Iris pigment epithelial cell (primary cell): ENCODE measurements at regions not wholly inside any gene's neighbourhood (a gene's known extent, or its start where the extent isn't known, plus 50 kb on each side); places are given as distances from the start of the nearest gene placed in this dataset.

Experiments
- DNase-seq: peaks from one replicate; pipeline ENCODE4 v3.0.0-alpha.2; 2011; ENCODE audit warnings: low read depth

DNA sequence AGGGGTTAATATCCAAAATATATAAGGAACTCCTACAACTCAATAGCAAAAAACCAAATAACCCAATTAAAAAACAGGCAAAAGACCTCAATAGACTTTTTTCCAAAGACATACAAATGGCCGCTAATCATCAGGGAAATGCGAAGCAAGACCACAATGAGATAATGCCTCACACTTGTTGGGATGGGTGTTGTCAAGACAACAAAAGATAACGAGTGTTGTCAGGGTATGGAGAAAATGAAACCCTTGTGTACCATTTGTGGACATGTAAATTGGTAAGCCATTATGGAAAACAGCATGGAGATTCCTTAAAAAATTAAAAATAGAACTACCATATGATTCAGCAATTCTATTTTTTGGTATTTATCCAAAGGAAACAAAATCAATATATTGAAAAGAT lies 620.2 kb downstream of the ACTL7B start:
- DNase-seq: no peak

DNA sequence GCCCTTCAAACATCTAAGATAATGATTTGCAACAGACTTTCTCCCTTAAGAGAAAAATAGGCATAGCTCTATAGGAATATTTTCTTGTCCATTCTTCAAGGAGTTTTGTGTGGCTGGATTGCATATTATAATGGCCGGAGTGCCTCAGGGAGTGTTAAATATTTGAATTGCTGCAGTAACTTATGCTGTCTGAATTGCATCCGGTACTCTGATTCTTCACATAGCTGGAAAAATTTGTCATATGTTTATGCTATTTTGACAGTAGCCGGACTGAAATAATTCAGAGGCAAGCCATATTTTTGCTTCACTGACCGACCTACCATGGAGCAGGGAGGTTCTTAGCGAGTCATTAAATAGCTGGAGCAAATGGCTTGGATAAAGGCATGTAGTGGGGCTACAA lies 621.0 kb downstream of the ACTL7B start:
- peak; percentile 27 for DNase-seq

DNA sequence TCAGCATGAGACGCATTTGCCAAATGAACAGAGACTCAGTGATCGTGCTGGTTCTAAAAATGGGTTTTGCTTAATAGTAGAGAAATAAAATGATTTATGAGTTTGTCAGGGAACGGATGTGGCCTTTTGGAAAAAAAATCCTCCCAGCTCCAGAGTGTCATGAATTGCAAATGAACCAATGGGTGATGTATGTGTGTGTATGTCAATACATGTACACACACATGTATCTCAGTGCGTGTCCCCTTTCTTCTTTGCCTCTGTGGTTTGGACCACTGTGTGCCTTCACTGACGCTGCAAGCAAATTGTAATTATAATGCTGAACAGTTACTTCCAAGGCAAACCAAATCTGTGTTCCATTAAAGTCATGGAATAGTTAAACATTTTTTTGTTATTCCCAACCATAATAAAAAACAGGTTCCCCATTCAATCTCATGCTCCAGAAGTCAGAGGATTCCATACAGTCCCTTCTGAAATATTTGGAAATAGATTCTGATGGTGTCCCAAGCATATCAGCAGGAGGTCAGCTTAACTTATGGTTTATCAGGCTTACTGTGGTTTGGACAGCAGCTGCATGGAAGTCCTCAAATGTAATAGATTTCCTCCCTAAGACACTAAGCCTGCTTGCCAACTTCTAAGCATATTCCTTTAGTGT lies 630.5 kb downstream of the ACTL7B start:
- DNase-seq: no peak

DNA sequence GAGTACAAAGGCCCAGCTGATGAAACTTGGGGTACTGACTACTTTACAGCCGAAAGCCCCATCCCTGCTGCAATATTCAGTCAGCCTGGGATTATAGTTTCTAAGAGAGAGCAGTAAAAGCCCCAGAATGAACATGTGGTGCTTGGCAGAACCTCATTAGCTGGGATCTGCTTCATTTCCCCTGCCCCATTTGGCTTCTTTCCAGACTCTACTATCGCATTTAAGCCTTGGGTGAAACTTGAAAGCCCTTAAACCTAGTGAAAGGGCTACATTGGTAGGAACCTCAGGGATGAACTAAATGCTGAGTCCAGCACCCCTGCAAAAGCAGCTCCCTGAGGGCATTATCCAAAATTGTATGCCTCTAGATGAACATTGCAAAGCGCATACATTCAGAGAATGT lies 631.1 kb downstream of the ACTL7B start:
- no peak for DNase-seq

DNA sequence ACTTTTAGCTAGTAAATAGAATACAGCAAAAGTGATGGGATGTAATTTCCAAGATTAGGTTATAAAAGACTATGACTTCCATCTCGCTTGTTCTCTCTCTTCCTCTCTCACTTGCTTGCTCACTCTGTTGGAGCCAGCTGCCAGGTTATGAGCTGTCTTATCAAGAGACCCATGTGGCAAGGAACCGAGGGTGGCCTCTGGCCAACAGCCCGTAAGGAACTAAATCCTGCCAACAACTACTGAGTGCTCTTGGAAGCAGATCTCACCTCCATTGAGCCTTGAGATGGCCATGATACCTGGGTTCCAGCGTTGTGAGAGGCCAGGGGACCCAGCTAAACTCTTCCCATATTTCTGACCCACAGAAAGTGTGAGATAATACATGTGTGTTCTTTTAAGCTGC lies 636.1 kb downstream of the ACTL7B start:
- no peak for DNase-seq

DNA sequence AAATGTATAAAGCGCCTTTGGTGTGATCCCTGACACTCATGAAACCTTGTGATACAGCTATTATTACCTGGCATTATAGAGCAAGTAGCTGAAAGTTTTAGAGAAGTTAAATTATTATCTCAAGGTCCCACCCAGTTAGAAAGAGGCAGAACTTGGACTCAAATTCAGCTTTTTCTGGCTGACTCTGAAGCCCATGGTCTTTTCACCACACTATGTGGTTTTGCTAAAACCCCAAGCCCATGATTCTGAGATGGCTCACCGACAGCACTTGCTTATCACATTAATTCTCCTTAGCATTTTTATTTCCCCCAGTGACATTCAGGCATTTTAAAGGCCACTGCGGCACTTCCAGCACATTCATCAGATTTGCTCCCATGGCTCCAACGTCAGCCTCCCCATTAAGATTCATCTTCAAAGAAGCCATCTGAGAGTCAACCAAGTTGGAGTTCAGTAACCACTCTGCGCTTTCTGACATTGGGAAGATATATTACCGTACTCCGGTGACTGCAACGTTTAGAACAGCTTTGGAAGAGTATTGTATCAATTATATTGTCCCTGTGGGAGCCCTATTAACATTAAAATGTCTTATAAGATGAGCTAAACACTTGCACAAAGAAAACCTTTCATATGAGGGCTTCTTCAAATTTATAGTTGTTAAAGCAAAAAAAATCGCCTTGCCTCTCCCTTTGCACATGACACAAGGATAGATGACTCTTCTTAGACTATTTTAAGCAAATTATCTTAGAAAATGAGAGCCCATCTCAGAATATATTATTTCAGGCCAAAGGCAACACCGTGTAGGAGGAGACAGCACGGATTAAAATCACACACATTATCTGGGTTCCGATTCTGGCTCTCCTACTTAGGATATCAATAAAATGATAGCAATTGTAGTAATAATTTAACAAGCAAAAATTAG lies 638.1 kb downstream of the ACTL7B start:
- DNase-seq: no peak

DNA sequence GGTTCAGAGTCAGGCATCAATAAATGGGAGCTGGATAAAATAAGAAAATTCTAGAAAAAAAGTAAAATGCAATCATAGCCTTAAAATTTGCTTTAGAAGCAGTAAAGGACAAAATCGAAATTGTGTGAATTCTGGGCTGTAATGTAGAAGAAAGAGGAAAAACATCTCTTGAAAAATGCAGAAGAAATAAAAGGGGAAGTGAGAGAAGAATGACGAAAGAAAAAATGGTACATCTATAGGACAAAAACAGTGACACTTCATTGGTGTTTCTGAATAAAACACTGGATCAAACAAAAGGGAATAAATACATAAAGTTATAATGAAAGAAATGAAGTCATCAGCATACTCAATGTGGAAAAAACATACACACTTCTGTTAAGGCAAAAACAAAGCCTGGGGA lies 642.3 kb downstream of the ACTL7B start:
- DNase-seq: no peak

DNA sequence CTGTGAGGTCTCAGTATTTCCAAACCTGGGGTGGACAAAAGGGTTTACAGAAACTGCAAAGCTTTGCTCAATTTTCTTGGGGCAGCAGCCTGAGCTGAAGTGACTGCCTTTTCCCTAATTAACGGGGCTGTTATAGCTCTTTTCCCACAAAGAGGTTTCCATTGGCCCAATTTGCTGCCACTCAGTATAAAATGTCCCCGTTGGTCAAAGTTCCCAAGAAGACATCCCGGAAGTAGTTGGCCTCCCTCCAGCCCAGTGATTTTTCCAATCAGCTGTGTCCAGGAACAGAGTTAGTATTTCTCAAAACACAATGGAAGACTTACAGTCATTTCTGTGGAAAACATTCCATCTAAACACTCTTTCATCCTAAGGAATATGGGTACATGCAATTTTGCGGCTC lies 643.6 kb downstream of the ACTL7B start:
- DNase-seq: no peak

DNA sequence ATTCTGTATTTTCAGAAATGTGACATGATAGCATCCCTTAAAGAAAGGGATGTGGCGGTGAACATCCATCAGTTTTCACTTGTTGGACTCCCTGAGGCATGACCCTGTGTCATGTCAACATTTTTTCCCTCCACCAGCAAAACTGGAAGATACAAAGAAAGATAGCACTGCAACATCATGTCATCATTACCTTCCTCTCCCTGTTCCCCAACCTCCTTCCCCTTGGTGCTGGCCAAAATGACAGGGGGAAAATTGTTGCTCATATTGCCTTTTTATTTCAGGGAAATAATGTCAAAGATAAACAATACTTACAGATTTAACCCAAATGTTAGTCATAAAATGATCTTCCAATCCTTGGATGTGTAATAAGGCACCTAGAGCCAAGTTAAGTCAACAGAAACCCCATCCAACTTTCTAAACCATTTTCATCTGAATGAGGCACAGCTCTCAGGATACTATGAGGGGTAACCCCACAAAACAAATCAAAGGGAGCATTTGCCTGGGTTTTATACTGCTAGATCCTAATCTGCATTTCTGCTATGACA lies 644.3 kb downstream of the ACTL7B start:
- DNase-seq: no peak

DNA sequence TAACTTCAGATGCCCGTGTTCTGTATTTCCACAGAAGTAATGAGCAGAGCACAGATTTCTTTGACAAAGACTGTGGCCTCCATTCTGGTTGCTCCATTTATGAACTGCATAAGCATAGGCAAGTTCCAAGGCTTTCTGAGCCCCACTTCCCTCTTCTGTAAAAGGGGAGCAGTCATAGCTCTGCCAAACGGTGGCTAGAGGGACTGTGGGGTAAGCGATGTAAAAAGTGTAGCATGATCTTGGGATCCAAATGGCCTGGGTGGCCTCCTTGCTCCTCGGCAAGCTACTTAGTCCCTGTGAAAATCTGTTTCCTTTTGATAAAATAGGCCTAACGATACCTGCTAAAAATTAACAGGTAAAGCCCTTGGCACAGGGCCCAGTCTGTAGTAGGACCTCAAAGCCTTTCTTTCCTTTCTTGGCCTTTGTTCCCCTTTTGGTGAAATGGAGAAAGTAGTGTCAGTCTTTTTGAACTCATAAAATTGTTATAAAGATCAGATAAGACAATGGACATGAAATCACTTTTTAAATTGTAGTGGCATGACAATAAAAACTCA lies 646.6 kb downstream of the ACTL7B start:
- DNase-seq: no peak

DNA sequence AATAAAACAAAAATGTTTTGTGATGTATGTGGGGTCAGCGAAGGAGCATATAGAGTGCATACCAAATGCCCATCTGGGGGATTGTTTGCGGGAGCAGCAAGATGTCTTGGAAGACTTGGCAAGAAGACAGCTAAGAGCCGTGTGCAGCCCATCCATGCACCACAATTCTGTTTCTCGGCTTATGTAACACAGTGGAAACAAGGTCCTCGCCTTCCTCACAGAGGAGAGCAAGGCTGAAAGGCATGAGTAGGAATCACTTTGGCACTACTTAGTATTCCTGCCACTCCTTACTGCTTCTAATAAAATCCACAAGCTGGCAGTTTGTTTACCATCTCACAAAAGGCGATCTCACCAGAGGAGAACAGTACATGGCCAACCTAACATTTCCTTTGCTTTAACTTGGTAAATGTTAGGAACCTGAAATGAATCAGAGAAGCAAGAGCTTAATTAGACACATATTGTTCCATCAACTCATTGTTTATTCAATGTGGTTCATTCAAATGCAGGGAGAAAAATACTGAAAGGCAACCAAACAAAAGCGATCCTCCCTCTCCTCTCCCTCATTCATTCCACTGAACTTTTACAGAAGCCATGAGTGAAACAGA lies 648.1 kb downstream of the ACTL7B start:
- DNase-seq: no peak

DNA sequence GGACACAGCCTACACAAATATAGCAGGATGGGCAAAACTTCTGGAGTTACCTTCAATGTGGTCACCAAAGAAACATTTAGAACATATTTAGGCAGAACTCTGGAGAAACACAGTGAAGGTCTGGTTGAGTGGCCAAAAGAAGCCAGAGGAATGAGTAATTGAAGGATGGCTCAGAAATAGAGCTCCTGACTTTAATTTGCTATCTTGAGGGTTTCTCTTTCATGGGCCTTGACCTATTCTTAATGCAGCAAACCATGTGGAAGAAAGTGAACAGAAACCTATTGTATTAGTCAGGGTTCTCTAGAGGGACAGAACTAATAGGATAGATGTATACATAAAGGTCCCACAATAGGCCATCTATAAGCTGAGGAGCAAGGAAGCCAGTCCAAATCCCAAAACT lies 650.5 kb downstream of the ACTL7B start:
- DNase-seq: peak; percentile 6

DNA sequence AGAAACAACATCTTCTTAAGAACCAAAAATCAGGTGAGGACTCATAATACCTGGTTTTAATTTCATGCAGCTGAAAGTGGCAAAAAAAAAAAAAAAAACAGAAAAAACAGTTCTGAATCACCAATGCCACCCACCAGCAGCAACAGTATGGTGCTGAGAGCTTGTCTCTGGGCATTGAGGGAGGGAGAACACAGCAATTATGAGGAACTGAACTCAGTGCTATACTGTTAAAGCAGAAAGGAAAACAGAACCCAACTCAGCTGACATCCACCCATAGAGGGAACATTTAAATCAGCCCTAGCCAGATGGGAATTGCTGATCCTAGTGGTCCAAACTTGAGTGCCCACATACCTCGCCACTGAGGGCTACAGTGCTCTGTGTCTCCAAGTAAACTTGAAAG lies 657.9 kb downstream of the ACTL7B start:
- DNase-seq: no peak

DNA sequence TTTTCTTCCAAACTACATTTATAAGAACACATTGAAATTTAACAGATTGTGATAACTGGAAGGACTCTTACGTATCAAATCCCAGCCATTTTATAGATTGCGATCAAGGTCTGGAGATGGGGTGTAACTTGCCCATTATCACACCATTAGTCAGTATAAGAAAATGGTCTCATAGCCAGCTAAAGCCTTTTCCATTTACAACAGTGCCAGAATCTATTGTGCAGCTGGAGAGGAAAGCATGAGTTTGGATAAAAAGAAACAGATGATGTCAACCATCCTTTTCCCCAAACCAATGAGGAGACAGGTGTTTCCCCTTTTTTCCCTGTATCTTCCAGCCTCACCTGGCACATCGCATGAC lies 658.8 kb downstream of the ACTL7B start:
- no peak for DNase-seq

DNA sequence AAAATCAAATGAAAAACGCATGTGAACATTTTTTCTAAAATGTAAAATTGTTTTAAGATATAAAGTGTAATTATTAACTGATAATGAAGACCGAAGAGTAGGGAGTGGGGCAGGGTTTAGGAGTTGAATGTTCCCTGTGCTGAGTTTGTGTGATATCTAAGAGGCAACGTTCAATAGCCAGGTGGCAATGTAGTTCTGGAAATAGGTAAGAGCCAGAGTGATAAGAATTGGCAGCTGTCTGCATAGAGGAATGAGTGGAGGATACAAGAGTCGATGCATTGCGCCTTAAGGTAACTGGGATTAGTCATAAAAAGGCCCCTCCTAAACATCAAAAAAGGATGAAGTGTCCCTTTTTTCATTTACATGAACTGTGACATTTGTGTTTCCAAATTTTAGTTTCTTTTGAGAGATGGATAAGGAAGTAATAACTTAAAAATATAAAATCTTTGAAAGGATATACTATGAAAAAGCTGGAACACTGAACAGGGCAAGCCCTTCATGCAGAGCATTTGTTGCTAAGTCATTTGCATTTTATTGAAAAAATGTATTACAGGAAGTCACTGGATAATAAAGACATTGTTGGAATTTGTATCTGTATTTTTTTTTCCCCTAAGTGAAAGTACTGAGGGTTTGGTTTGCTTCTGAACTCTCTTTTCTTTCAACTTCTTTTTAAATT lies 659.3 kb downstream of the ACTL7B start:
- no peak for DNase-seq

DNA sequence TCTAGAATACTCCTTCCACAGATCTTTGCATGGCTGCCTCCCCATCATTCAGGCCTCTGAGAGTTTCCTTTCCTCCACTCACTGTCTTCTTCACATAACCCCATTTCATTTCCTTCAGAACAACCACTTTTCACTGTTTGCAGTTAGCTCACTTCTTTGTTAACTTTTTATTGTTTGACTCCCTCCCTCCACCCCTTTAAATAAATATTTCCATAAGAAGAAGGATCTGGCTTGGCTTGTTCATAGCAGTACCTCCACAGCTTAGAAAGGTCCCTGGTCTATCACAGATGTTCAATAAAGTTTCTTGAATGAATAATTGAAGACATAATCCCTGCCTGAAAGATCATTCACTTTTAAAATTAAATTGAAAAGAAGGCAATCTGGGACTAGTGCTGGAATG lies 661.6 kb downstream of the ACTL7B start:
- no peak for DNase-seq

DNA sequence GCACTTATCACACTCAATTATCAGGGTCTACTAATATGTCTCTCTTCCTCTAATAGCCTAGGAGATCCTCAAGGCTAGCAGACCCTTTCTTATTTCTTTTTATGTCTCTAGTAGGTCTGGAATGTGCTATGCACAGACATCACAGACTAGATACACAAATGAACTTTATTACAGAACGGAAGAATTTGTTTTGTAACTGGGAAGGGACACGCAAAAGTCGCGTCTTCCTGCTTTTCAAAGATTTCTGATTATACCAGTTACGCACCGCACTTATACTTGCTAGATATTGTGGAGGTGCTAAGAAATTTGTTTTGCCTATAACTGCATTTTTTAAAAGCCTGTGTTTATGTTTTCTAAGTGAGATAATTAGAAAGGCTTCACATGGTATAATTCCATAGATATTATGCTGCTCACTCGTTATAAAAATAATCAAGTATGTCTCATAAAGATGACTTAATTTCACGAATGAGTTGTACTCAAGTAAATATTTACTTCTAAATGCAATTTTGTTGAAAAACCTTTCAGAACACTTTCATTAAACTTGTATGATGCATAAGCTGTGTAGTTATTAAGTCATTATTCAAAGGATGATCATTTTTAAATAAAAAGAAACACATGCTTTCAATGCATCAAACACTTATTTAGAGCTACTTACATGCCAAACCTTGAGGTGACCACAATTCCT lies 662.6 kb downstream of the ACTL7B start:
- DNase-seq: no peak

DNA sequence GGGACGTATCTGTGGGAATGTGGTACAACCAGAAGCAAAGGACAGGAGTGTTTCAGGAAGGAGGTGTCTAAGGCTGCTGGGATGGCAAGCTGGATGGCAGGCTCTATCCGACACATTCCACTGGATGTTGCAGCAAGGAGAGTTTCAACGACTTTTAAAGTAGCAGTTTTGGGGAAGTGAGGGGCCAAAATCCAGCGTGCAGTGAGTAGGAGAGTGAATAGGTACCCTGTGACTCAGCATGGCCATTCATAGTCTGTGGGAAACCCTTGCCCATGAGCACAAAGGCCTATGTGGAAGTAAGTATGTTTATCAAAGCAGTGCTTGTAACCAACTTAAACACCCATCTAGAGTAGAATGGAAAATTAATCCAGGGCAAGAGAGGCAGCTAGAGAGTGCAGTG lies 664.7 kb downstream of the ACTL7B start:
- DNase-seq: no peak

DNA sequence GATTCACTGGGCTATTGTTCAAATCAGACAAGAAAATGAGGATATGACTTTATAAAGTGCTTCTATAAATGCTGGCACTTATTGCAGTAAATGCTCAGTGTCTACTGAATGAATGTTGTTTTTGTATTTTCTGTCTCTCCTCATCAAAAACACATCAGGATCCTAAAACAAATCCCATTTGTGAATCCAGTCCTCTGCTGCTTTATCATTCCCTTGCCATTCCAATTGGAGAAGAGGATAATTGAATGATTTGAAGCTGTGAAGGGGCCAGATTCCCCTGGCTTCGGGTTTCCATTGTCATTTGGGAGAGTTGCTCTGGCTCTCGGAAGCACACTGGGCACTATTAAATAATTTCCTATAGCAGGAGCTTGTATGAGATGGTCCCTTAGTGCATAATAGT lies 666.8 kb downstream of the ACTL7B start:
- no peak for DNase-seq

DNA sequence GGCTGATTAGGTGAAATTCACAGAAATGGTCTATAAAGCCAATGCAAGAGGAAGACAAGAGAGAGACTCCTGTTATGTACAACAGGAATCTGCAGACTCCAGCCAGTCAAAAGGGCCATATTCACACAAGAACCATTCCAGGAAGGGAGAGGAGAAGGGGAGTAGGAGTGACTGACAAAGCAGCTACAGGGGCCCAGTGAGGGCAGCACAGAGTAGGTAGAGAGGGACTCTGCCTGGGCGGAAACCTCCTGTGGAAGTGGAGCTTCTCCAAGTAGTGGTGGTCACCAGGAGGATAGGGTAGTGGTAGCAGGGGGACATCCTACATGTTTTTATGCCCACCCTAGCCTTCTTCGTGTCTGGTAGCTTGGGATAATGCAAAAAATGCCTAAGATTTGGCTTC lies 667.3 kb downstream of the ACTL7B start:
- DNase-seq: no peak

DNA sequence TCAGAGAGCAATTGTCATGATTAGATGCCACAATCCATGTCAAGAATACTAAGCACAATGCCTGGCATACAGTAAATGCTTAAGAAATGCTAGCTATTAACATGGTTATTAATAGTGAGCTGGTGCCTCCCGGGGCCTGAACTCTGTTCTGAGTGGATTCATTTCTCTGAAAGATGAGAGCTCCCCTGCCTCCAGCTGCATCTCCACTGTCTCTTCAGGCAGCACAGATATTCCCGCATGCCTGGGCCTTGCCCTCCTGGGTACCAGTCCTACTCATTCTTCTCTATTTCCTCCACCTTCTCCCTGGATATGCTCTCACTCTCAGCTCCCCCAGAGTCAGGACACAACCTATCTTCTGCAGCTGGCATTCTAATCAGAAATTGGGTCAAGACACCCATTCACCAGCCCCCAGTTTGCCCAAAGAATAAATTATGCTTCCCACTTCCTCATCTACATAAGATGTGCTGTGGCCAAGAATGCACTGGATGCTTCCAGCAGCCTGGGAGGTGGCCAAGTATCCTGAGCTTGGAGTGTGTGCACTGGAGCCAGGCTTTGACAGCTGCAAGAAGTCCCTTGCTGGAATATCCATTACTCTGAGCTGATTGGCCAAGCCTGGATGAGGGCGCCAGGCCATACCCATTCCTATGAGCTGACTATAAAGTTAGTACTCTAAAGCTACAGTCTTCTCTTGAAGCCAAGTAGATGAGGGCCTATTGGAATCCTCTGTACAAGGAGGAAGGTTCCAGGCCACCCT lies 669.0 kb downstream of the ACTL7B start:
- DNase-seq: peak; percentile 22
